NCI-H82 (cell line): ENCODE measurements at regions not wholly inside any gene's neighbourhood (a gene's known extent, or its start where the extent isn't known, plus 50 kb on each side); places are given as distances from the start of the nearest gene placed in this dataset.
"Not testable (repeated sequence)": the region's sequence is repeated elsewhere in the genome, so short reads cannot be mapped to it uniquely, and the experiment has no call there.

Source experiments
- DNase-seq: peaks from one replicate; lab custom pipeline; 2025; lab: John Stamatoyannopoulos, UW

DNA sequence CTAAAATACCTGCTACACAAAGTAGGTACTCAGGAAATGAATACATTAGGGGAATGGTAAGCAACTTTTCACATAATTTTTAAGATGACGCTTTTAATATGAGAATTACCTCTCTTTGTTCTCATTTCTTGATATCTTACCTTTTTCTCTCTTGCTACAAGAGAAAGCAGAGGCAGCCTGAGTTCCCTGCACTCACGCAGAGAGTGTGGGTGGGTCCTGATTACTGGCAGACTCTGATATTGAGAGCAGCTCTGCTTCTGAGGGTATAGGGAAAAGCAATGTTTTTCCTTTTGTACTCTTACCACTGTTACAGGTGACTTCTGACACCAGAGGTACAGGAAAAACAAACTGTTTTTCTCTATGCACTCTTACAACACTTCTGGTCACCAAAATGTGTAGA lies 420.2 kb upstream of the TMTC1 start:
- no peak for DNase-seq

DNA sequence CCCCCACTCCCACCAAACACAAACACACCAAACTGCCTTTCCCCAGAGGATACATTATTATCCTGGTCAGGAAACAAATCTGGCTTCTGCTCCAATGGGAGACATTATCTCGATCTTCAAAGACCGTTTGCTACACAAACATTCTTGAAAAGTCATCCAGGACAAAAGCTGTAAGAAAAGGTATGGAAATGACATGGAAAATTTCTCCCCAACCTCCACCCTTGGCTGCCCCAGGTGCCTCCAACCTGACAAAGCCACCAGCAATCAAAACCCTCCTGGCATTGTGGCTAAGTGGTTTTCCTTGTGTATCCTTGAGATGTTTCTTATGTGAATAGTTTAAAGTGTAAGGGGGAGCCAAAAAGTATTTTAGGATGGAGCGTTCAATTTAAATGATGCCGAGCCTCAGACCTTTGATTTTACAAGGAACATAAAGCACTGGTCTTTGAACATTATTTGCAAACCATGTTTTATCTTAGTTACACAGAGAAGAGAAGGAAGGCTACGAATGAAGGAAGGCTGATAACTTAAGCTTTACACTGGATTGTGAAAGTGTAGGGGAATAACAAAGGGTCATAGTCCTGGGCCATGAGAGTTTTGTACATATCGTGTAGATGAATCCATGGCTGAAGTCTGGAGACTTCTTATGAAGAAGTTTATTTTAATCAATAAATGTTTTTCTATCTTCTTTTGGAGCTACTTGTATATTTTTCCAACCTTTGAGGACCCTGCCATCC lies 418.9 kb upstream of the TMTC1 start:
- no peak for DNase-seq

DNA sequence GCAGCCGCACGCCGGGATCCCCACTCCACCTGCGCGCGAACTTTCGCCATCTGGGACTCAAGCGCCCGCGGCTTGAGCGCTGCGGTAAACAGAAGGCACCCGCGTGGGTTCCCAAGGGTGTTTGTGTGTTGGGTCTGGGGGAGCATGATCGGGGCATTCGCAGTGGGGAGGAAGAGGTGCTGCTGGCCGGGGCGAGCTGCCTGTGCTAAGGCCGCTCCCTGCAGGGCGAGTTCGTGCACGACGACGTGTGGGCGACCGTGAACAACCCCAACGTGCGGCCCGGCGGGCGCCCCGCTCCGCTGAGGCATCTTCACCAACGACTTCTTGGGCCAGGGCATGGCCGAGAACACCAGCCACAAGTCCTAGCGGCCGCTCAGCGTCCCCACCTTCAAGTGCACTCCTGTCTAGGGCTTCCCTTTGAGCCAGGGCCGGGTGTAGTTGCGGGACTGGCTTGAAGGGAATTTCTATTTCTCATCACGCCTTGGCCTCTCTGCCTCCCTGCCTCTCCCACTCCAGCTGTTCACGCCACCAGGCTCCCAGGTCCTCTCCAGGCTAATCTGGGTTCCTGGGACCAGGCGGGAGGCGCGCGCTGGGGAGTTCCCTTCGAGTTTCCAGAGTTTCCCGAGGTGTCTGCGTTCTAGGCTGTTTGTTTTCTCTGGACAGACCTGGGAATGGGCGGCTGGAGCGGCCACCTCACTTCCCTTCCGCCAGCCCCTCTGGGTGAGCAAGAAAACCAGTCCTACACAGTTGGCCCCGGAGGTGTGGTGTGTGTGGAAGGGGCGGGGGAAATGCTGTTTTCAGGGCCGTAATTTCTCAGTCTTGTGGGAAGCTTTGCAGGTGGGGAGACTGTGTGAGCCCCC lies 417.8 kb upstream of the TMTC1 start:
- DNase-seq, result no peak

DNA sequence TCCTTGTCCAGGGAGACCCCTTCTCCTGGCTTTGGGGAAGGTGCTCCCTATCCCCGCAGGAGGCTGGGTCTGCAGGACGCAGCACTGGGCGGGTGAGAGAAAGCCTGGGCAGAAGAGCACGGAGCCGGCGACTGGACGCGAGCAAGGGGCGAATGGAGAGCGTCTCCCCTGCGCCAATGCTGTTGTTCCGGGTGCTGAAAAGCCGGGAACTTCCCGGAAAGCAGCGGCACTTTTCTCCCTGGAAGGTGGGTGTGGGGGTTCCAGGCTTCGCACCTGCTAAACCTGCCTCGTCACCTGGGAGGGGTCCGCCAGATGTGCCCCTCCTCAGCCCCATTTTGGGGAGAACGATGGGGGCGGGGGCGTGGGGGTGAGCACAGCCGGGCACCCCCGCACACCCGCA lies 417.1 kb upstream of the TMTC1 start:
- no peak for DNase-seq

DNA sequence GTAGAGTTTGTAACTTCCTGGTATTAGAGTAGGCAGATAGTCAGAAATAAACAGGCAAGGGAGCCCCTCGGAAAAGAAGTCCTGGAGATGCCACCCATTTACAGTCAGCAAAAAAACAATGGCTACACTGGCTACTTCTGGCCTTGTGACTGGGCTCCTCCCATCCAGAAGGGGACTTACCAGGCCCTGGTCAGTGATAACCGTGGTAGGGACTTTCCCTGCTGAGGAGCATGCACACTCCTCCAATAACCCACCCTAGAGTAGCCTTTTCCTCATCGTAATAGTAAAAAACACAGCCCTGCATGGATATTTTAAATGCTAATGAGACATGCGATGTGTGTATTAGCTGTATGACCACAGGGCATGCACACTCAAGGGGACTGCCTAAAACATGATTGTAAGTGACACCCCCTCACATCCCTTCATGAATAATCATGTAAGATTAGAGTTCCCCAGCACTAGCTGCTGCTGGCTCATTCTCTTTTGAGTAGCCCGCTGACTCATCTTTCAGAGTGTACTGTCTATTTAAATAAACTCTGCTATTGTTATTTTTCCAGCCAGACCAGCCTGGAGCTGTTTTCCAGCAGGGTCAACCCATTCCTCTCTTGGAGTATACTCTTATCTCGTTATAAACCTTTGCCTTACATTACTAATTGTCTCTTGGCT lies 413.8 kb upstream of the TMTC1 start:
- DNase-seq, result no peak

DNA sequence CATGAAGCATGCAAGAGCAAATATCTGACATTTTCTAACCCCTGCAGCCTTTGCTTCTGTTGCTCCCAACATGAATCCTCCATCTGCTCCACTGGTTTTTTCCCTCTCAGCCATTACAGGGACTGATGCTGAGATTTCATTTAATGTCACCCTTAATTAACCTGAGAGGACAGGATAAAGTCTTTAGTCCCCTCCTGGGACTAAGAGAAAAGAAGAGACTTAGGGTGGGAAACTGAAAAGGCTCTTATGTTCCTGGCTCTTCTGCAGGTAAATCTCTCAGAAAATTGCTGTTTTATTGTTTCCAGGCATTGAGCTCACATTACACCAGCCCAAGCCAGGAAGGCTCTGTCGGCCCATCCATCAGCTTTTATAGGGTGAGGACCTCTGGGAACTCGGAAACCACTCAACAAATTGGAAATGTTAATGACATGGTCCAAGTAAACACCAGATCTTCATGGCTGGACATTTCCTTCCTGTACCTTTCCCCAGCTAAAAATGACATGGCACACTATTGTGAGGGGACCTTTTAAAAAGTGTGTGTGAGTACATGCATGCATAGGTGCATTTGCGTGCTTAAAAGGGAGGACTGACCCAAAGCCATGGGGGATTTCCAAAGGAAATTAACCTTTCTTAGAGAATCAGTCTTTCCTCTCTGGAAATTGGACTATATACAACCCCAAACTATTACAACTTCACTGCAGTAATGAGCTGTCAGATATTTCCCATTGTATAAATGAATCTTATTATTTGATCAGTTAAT lies 408.1 kb upstream of the TMTC1 start:
- DNase-seq, result peak; percentile 52

DNA sequence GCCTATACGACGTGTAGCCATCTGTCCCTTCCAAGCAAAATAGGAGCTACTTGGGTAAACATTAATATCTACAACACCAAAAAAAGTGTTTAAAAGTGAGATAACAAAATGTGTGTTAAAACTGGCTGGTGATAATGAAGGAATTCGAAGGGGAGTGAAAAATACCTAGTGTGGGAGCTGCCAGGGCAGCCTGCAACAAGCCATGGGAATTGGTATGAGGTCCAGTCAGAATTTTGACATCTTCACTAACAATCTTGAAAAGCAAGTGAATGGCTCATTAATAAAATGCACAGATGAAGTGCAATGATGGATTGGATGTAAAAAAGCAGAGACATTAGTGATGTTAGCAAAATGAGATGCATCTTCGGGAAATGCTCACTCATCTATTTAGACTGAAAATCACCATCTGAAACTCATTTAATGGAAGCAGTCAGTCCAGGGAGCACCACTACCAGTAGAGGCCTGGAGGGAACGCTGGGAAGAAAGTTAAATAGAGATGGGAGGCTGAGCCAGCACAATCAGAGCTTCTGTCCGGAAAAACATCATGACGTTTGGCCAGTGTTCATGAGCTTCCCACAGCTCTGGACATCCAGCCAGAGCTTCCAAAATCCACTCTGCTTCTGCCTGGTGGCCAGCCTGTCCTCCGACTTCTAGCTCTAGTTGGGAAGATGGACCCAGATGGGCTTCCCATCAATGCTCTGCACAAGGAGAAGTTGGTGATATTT lies 405.0 kb upstream of the TMTC1 start:
- DNase-seq, result no peak

DNA sequence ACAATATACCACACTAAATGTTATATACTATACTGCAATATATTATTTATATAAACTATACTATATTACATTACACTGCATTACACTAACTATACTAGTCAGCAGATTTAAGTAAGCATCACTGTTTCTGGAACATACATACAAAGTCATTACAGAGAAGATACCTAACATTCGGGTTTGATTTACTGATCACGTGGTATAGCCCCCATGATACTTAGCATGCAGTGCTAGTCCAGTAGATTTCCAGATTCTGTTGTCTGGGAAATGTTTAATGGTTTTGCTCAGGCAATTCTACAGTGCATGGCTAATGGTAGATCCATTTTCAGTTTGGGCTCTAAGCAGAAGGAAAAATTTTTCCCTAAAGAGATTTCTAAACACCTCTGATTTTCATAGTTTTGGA lies 403.7 kb upstream of the TMTC1 start:
- DNase-seq, result no peak

DNA sequence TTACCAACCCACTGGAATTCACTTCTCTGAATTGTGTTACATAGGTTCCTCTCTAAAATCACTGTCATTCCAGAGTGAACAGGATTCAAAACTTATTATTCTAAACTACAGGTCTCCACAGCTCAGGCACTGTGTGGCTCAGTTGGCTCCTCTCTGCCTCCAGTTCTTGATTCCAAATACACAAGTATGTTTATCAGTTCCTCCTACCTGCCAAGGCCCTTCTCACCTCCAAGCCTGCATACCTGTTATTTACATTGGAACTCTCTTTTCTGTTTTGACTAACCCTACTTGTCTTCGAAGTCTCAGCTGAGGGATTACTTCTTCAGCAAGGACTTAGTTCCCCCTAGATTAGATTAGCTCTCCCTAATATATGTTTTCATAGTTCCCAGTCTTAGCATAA lies 397.6 kb upstream of the TMTC1 start:
- DNase-seq, result no peak

DNA sequence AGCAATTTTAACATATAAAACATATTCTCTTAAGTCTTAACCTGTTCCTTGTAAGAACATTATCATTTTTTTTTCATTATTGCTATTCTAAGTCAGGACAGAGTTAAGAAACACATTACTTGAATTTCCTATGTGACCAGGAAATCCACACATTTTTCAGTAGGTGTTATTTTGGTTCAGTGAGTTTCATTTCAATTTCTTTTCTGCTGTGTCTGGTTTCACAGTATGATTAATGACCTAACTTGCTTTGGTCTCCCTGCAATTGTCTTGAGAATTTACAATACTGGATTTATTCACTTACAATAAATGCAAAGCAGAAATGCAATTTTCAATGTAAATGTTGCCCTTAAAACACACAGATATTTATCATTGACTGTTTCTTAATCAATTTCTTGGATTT lies 396.9 kb upstream of the TMTC1 start:
- DNase-seq, result no peak

DNA sequence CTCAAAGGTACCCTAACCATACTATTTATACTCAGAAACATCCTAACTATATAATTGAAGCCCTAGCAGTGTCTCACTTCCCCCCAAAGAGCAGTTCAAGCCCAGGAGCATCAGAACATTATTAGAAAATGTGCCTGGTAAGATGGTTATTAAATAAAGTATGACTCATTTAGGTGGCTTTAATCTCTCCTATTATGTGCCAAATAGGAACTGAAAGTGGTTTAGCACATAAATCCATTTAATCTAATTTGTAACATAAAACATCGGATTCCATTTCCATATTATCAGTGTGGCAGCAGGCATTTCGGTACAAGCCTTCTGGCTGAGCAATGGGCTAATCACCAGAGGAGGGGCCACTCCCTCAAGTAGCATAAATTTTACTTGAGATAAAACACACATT lies 395.2 kb upstream of the TMTC1 start:
- peak; percentile 69 for DNase-seq

DNA sequence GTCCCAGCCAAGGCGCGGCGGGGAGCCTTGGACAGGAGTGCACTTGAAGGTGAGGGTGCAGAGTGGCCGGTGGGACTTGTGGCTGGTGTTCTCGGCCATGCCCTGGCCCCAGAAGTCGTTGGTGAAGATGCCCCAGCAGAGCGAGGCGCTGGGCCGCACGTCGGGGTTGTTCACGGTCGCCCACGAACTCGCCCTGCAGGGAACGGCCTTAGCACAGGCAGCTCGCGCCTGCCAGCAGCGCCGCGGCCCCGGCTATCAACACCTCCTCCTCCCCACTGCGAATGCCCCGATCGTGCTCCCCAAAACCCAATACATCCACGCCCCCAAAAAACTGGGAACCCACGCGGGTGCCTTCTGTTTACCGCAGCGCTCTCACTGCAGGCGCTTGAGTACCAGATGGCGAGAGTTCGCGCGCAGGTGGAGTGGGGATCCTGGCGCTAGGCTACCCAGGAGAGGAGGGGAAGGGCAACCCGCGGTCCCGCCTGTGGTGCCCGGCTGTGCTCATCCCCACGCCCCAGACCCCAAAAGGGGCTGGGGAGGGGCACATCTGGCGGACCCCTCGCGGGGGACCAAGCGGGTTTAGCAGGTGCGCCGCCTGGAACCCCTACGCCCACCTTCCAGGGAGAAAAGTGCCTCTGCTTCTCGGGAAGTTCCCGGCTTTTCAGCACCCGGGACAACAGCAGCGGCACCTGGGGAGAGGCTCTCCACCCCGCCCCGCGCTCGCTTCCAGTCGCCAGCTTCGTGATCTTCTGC lies 386.3 kb upstream of the TMTC1 start:
- no peak for DNase-seq

DNA sequence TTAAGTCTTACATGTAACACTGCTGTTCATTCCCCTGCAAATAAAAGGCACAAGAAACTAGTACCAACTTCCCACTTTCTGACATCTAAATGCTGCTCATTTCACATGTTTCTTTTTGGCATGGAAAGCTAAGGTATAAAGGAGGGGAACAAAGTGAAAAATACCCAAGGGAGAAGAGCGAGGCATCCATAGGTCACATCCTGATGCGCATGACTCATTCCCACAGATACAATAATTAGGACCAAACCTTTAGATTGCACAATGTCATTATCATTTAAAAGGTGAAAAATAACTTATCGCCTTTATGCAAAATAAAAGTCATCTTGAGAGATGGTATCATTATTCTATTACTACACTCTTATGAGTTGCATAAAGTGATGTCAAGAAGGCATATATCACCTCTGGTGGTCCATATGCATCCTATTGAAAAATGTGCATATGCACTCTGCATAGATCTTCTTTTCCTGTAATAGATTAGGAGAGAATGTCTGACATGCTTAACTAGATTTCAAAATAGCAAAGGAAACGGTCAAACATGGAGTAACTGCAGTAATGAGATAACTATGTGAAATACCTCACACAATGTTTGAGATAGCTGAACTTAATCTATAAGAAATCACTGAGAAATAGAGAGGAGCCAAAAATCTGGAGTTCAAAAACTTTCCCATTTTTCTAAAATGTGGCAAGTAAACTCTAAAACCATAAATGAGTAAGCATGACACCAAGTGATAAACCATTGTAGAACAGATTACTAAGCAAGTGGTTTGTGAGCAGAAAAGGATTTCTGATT lies 382.5 kb upstream of the TMTC1 start:
- DNase-seq, result no peak

DNA sequence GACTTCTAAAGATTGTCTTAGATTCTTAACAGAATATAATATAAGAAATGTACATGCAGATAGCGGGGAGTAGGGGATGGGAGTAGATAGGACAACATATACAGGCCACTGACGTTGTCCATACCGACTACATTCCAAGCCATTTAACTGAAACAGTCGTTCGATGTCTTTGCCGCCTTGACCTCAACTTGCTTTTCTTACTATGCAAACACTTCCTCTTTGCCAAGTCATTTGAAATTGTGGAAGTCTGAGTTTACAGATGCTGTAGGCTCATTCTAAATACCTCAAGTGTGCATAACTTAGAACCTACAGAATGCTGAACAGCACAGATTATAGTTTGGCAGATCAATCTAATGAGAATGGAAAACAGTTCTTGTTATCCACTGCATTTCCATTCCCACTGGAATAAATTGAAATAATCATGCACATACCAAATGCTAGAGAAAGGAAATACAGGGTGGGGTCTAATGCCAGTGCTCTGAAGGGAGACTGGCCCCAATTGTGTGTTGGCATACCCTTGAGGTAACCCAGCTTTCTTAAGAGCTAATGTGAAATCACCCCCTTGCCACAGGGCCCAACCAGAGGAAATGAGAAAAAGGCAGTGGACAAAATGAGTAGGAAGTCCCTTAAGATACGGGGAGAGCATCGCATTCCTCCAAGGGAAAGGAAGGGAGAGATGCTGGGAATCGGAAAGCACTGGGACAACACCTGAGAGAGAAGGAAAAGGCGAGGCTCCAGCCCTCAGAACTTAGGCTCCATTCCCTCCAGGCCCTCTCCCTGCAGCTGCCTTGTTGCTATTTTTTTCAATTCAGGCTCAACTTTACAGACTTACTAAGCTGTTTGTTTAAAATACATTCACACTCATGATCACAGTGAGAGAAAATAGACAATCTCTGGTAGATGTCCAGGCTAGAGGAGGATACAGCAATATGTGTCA lies 380.9 kb upstream of the TMTC1 start:
- no peak for DNase-seq

DNA sequence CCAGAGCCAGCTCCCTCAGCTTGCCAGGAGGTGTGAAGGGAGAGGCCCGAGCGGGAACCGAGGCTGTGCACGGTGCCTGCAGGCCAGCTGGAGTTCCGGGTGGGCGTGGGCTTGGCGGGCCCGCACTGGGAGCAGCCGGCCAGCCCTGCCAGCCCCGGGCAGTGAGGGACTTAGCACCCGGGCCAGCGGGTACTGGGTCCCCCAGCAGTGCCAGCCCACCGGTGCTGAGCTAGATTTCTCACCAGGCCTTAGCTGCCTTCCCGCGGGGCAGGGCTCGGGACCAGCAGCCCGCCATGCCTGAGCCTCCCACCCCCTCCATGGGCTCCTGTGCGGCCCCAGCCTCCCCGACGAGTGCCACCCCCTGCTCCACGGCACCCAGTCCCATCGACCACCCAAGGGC lies 373.1 kb upstream of the TMTC1 start:
- DNase-seq, result not testable (repeated sequence)

DNA sequence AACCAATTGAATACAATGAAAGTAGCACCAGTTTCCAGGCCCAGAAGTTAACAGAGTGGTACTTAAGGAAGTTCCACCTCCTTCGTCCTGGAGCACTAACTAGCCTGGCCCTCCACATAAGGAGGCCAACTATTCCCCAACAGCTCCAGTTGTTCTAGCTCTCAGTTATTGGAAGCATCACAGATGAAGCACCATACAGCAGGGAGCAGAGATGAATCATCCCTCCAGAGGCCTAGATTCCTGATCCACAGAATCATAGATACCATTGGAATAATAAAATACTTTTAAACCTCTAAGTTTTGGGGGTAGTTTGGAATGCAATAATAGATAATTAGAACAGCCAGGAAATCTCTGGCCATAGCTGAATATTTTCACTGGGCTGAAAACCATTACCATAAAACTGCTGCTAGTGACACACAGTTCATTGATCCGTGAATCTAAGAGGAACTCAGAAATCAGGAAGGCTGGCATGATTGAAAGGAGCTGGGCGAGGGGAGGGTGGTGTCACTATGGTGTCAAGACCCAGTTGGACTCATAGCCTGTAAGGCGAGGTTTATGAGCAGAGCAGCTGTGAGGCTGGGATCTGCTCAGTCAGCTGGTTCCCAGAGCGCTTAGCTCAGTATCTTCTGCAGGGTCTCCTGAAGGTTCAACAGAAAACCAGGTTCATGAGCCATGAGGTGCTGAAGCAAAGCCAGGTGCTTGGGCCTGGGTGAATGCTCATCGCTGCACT lies 371.4 kb upstream of the TMTC1 start:
- no peak for DNase-seq

DNA sequence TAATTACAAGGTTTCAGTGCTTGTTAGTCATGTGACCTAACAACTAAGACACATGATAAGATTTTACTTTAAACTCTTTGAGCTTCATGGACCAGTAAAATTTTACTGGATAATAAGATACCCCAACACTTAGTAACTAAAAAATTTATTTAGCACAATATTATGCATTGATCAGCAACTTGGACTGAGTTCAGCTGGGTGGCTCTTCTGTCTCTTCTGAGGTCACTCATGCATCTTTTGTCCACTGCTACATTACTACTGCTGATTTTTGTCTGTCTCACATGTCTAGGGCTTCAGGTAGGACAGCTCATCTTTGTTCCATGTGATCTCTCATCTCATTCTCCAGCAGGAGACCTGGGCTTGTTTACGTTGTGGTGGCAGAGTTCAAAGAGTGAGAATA lies 370.2 kb upstream of the TMTC1 start:
- DNase-seq, result no peak

DNA sequence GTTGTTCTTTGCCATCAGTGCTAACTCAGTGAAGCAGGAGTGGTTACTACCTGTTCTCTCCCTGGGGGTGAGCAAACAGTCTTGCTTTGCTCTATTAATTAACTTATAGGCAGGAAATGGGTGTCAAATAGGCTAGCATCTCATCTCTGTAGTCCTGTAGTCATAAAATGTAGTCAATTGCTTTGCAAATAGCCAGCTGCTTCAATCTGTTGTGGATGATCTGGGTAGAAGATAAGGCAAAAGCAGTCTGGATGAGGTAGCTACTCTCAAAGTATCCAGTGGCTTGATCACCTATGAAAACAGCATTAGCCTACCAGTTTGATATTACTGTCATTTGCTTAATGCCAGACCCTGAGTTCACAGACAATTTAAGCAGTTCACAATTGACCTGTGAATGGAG lies 369.0 kb upstream of the TMTC1 start:
- DNase-seq, result no peak
